Left lobe of liver (tissue), 2 donors: ENCODE measurements at regions not wholly inside any gene's neighbourhood (a gene's known extent, or its start where the extent isn't known, plus 50 kb on each side); places are given as distances from the start of the nearest gene placed in this dataset.
"Not testable (repeated sequence)": the region's sequence is repeated elsewhere in the genome, so short reads cannot be mapped to it uniquely, and the experiment has no call there.

Source experiments
- ATAC-seq: fragments of 200-7000 bp; cut with Tn5 transposase; one replicate; pipeline ENCODE4 v1.9.1; 2020; ENCODE audit warnings: mild to moderate bottlenecking, moderate library complexity
- DNase-seq: peaks from one replicate; pipeline ENCODE4 v3.0.0-alpha.2; 2020; ENCODE audit warnings: low spot score
- donor health status: DM: no; HTN: no; CAD: no; lungs with moderate emphysema.
- donor health status: DM: no; HTN: yes; CAD: no.

- no peak for ATAC-seq
- DNase-seq: no peak
Measured at GRCh38 chr13:39931505-39931904, 276.0 kb downstream of the COG6 start.

GRCh38 chr13:39932514-39932913, 277.1 kb downstream of the COG6 start:
- not testable (repeated sequence) for DNase-seq, ATAC-seq

- no peak for DNase-seq
- ATAC-seq: no peak
Measured at GRCh38 chr13:39935155-39935554, 279.7 kb downstream of the COG6 start.

- DNase-seq: no peak
- ATAC-seq: no peak
Measured at GRCh38 chr13:39938596-39938995, 283.1 kb downstream of the COG6 start.

GRCh38 chr13:39941236-39941635, 285.8 kb downstream of the COG6 start:
- DNase-seq (no peak), ATAC-seq (no peak)

GRCh38 chr13:39941911-39942551, 286.6 kb downstream of the COG6 start:
- ATAC-seq (no peak), DNase-seq (no peak)

- ATAC-seq: peak; percentile 100
- peak; percentile 67 for DNase-seq
Measured at GRCh38 chr13:39942552-39943273, 287.3 kb downstream of the COG6 start.

- no peak for ATAC-seq
- no peak for DNase-seq
Measured at GRCh38 chr13:39943711-39944110, 288.2 kb downstream of the COG6 start.

GRCh38 chr13:39945226-39945625, 289.8 kb downstream of the COG6 start:
- ATAC-seq: no peak
- no peak for DNase-seq

GRCh38 chr13:39946769-39947168, 291.3 kb downstream of the COG6 start:
- DNase-seq (no peak), ATAC-seq (no peak)

GRCh38 chr13:39951301-39951700, 295.8 kb downstream of the COG6 start:
- DNase-seq: no peak
- ATAC-seq: no peak

- ATAC-seq: no peak
- DNase-seq: no peak
Measured at GRCh38 chr13:39952249-39953233, 297.1 kb downstream of the COG6 start.

- no peak for DNase-seq
- no peak for ATAC-seq
Measured at GRCh38 chr13:39954476-39954875, 299.0 kb downstream of the COG6 start.

GRCh38 chr13:39955560-39955959, 300.1 kb downstream of the COG6 start:
- ATAC-seq (no peak), DNase-seq (no peak)

- ATAC-seq: no peak
- DNase-seq: no peak
Measured at GRCh38 chr13:39956036-39956435, 300.6 kb downstream of the COG6 start.

- DNase-seq: no peak
- ATAC-seq: peak; percentile 76
Measured at GRCh38 chr13:39957868-39958677, 302.6 kb downstream of the COG6 start.

- DNase-seq (no peak), ATAC-seq (peak; percentile 52)
Measured at GRCh38 chr13:39959497-39960144, 304.2 kb downstream of the COG6 start.

GRCh38 chr13:39960191-39960590, 304.7 kb downstream of the COG6 start:
- ATAC-seq (no peak), DNase-seq (no peak)

GRCh38 chr13:39961036-39961435, 305.6 kb downstream of the COG6 start:
- ATAC-seq: no peak
- no peak for DNase-seq

- DNase-seq (no peak), ATAC-seq (no peak)
Measured at GRCh38 chr13:39963612-39964011, 308.1 kb downstream of the COG6 start.
